ENCODE measurements at regions not wholly inside any gene's neighbourhood (a gene's known extent, or its start where the extent isn't known, plus 50 kb on each side); places are given as distances from the start of the nearest gene placed in this dataset.

GRCh38 chr10:2436933-2437332 is 630.4 kb upstream of the PFKP start:
- DNase-seq (ENCODE audit: low spot score): no peak
- WGBS: 86% methylated on average over 11 of the region's 11 CpGs
- TF ChIP-seq ZBTB33 (IDR thresholded peaks at IDR 0.05): no peak
- no peak for TF ChIP-seq YY1 (IDR thresholded peaks at IDR 0.05)
- TF ChIP-seq MAX (IDR thresholded peaks at IDR 0.05): no peak
- no peak for TF ChIP-seq TAF1 (conservative IDR thresholded peaks at IDR 0.05)
- TF ChIP-seq GABPA (IDR thresholded peaks at IDR 0.05 in 1 of 2, conservative IDR thresholded peaks at IDR 0.05 in 1 of 2): no peak
- TF ChIP-seq EGR1 (IDR thresholded peaks at IDR 0.05; ENCODE audit: low read depth in 2 of 2): no peak
- TF ChIP-seq FOXA2 (IDR thresholded peaks at IDR 0.05): no peak
- H3K27me3 ChIP-seq (ENCODE audit: control insufficient read depth in 4 of 4, insufficient read depth in 4 of 4, low read length in 3 of 4): peaks cover 0 to 4% (median 0%) of the 10 kb centered on the region in 4 donors
- H3K4me3 ChIP-seq (ENCODE audit: low read depth in 1 of 3, low read length in 3 of 3): no peak overlapping the region
- no peaks in the 10 kb centered on the region for H3K4me1 ChIP-seq (ENCODE audit: control insufficient read depth in 4 of 4, insufficient read depth in 4 of 4, low read length in 3 of 4)
- H3K9ac ChIP-seq (ENCODE audit: low read depth in 1 of 2, low read length in 2 of 2): no peak overlapping the region
- no peaks in the 10 kb centered on the region for H3K9me3 ChIP-seq (ENCODE audit: control insufficient read depth in 4 of 4, low read length in 3 of 4)
- no peaks in the 10 kb centered on the region for H3K36me3 ChIP-seq (ENCODE audit: control insufficient read depth in 4 of 4, insufficient read depth in 3 of 4, low read depth in 1 of 4, low read length in 3 of 4)
- no peak overlapping the region for H3K27ac ChIP-seq (ENCODE audit: low read depth in 1 of 2, low read length in 2 of 2)

- H3K9ac ChIP-seq (ENCODE audit: low read depth in 1 of 2, low read length in 2 of 2): no peak overlapping the region
- TF ChIP-seq MAX (IDR thresholded peaks at IDR 0.05) (no peak), RXRA (IDR thresholded peaks at IDR 0.05) (no peak), HNF4G (IDR thresholded peaks at IDR 0.05) (no peak), CTCF (IDR thresholded peaks at IDR 0.05; ENCODE audit: low read depth, low read length, missing input control) (no peak), ZBTB33 (IDR thresholded peaks at IDR 0.05) (no peak), JUND (IDR thresholded peaks at IDR 0.05) (no peak), EGR1 (IDR thresholded peaks at IDR 0.05; ENCODE audit: low read depth in 2 of 2) (no peak), SP1 (IDR thresholded peaks at IDR 0.05) (no peak), GABPA (IDR thresholded peaks at IDR 0.05 in 1 of 2, conservative IDR thresholded peaks at IDR 0.05 in 1 of 2) (no peak)
- H3K27ac ChIP-seq (ENCODE audit: low read depth in 1 of 2, low read length in 2 of 2): no peak overlapping the region
- H3K4me3 ChIP-seq (ENCODE audit: low read depth in 1 of 3, low read length in 3 of 3): no peak overlapping the region
- H3K27me3 ChIP-seq (ENCODE audit: control insufficient read depth in 4 of 4, insufficient read depth in 4 of 4, low read length in 3 of 4): no peaks in the 10 kb centered on the region
- H3K9me3 ChIP-seq (ENCODE audit: control insufficient read depth in 4 of 4, low read length in 3 of 4): no peaks in the 10 kb centered on the region
- H3K4me1 ChIP-seq (ENCODE audit: control insufficient read depth in 4 of 4, insufficient read depth in 4 of 4, low read length in 3 of 4): no peaks in the 10 kb centered on the region
- no peak for DNase-seq (ENCODE audit: low spot score)
- WGBS: 72% methylated on average over 5 of the region's 5 CpGs
- H3K36me3 ChIP-seq (ENCODE audit: control insufficient read depth in 4 of 4, insufficient read depth in 3 of 4, low read depth in 1 of 4, low read length in 3 of 4): no peaks in the 10 kb centered on the region
These were observed 635.4 kb upstream of the PFKP start for GRCh38 chr10:2431961-2432360.
